PC-3 (cell line): ENCODE measurements at regions not wholly inside any gene's neighbourhood (a gene's known extent, or its start where the extent isn't known, plus 50 kb on each side); places are given as distances from the start of the nearest gene placed in this dataset.

Source experiments
- ATAC-seq: fragments of 200-7000 bp; cut with Tn5 transposase; 2 replicates; pipeline ENCODE4 v1.9.1; 2020; ENCODE audit warnings: mild to moderate bottlenecking, moderate library complexity
- BruUV-seq: library from RNA; stranded (reverse); fragments of 400-500 nt; replicated peaks from 2 replicates; lab custom pipeline; 2021; lab: Mats Ljungman, UMichigan
- CTCF ChIA-PET: fragments of 300-600 bp; sonication (Branson Sonifier 250); formaldehyde crosslinking; loops from one replicate; lab custom pipeline; 2022; ENCODE audit warnings: antibody characterized with exemption; lab: Charles Lee
- POLR2A ChIA-PET: fragments of 300-600 bp; sonication (Branson Sonifier 250); formaldehyde crosslinking; loops from one replicate; lab custom pipeline; 2022; ENCODE audit warnings: antibody characterized with exemption; ENCODE audit not compliant: unreplicated experiment; lab: Charles Lee
- DNase-seq: peaks from one replicate; pipeline ENCODE4 v3.0.0-alpha.2; 2015
- H2AFZ ChIP-seq: fragments of 300-600 bp; sonication (generic); 2 replicates; pipeline ENCODE4 v1.6.0; 2016; ENCODE audit warnings: antibody characterized with exemption, low read length
- H3F3A ChIP-seq: fragments of 300-600 bp; sonication (generic); one replicate; pipeline ENCODE4 v1.6.0; 2017; ENCODE audit warnings: antibody characterized with exemption, low read length, control low read depth, mild to moderate bottlenecking; ENCODE audit not compliant: unreplicated experiment
- H3K27ac ChIP-seq: fragments of 300-600 bp; sonication (generic); 2 replicates; pipeline ENCODE4 v1.5.1; 2016; ENCODE audit warnings: mild to moderate bottlenecking, low read length
- H3K27me3 ChIP-seq: fragments of 300-600 bp; sonication (generic); 2 replicates; pipeline ENCODE4 v1.6.1; 2016; ENCODE audit warnings: low read length, mixed read lengths
- H3K36me3 ChIP-seq: fragments of 300-600 bp; sonication (generic); 2 replicates; pipeline ENCODE4 v1.6.1; 2016; ENCODE audit warnings: low read depth, mixed run types, low read length, mixed read lengths
- H3K4me1 ChIP-seq: fragments of 300-600 bp; sonication (generic); 2 replicates; pipeline ENCODE4 v1.5.1; 2016; ENCODE audit warnings: low read length; ENCODE audit not compliant: insufficient read depth
- H3K4me2 ChIP-seq: fragments of 300-600 bp; sonication (generic); 2 replicates; pipeline ENCODE4 v1.6.0; 2016; ENCODE audit warnings: low read length
- H3K4me3 ChIP-seq: fragments of 300-600 bp; sonication (generic); 2 replicates; pipeline ENCODE4 v1.5.1; 2016; ENCODE audit warnings: mild to moderate bottlenecking, low read length, mixed read lengths
- H3K79me2 ChIP-seq: fragments of 300-600 bp; sonication (generic); 2 replicates; pipeline ENCODE4 v1.6.1; 2017; ENCODE audit warnings: low read length, mixed read lengths
- H3K9ac ChIP-seq: fragments of 300-600 bp; sonication (generic); 2 replicates; pipeline ENCODE4 v1.6.0; 2016; ENCODE audit warnings: mild to moderate bottlenecking, low read length
- H3K9me2 ChIP-seq: fragments of 300-600 bp; sonication (generic); replicated peaks from 2 replicates; pipeline ENCODE4 v1.6.1; 2016; ENCODE audit warnings: mixed run types, low read length, mixed read lengths
- H3K9me3 ChIP-seq: fragments of 300-600 bp; sonication (generic); 2 replicates; pipeline ENCODE4 v1.6.1; 2016; ENCODE audit warnings: low read length, mixed read lengths
- H4K20me1 ChIP-seq: fragments of 300-600 bp; sonication (generic); 2 replicates; pipeline ENCODE4 v1.6.1; 2016; ENCODE audit warnings: low read length, mixed read lengths
- CTCF ChIP-seq: fragments of 300-600 bp; sonication (generic); conservative IDR thresholded peaks from 2 replicates; pipeline ENCODE4 v1.5.1; 2017; ENCODE audit warnings: antibody characterized with exemption, low read depth, mild to moderate bottlenecking, low read length
- EZH2 ChIP-seq: fragments of 300-600 bp; sonication (generic); IDR thresholded peaks from one replicate; pipeline ENCODE4 v1.6.1; 2017; ENCODE audit warnings: antibody characterized with exemption, mild to moderate bottlenecking, low read length; ENCODE audit not compliant: unreplicated experiment
- EZH2phosphoT487 ChIP-seq: fragments of 300-600 bp; sonication (generic); IDR thresholded peaks from 2 replicates; pipeline ENCODE4 v1.6.1; 2018; ENCODE audit warnings: mild to moderate bottlenecking, antibody characterized with exemption, low read length, borderline replicate concordance
- intact Hi-C: fragments of 100-400 bp; cut with micrococcal nuclease; formaldehyde crosslinking; loops from 2 replicates; pipeline ENCODE4 v1.9.0; 2023

- intact Hi-C loops = no loop called here
- H3K9me3 ChIP-seq = no peaks in the 10 kb centered on the region
- H3K9me2 ChIP-seq = no peaks in the 10 kb centered on the region
- H4K20me1 ChIP-seq = no peaks in the 10 kb centered on the region
- no TSS peak for BruUV-seq
- no peak for DNase-seq
- H3F3A ChIP-seq = no peaks in the 10 kb centered on the region
- no peak overlapping the region for H3K9ac ChIP-seq
- CTCF ChIA-PET = no interaction called here
- H3K27ac ChIP-seq = no peak overlapping the region
- ATAC-seq = no peak
- no peaks in the 10 kb centered on the region for H3K27me3 ChIP-seq
- POLR2A ChIA-PET = no interaction called here
- no peaks in the 10 kb centered on the region for H3K4me1 ChIP-seq
- no peak for TF ChIP-seq EZH2
- no peak overlapping the region for H3K4me2 ChIP-seq
- no peaks in the 10 kb centered on the region for H3K36me3 ChIP-seq
- no peaks in the 10 kb centered on the region for H3K79me2 ChIP-seq
- no peak overlapping the region for H2AFZ ChIP-seq
- no peak overlapping the region for H3K4me3 ChIP-seq
These were observed 441.4 kb upstream of the SULF2 start for GRCh38 chr20:48226642-48227041.

GRCh38 chr20:48224533-48225050, 439.3 kb upstream of the SULF2 start:
- no peaks in the 10 kb centered on the region for H3K27me3 ChIP-seq
- H3K9me3 ChIP-seq = no peaks in the 10 kb centered on the region
- H3F3A ChIP-seq = no peaks in the 10 kb centered on the region
- H3K4me3 ChIP-seq = no peak overlapping the region
- ChIA-PET POLR2A (no interaction called here), CTCF (no interaction called here)
- intact Hi-C loops = no loop called here
- H3K27ac ChIP-seq = no peak overlapping the region
- DNase-seq (no peak), ATAC-seq (no peak)
- no peak overlapping the region for H2AFZ ChIP-seq
- no peaks in the 10 kb centered on the region for H4K20me1 ChIP-seq
- no peaks in the 10 kb centered on the region for H3K4me1 ChIP-seq
- H3K4me2 ChIP-seq = no peak overlapping the region
- TF ChIP-seq EZH2phosphoT487 (no peak), CTCF (no peak), EZH2 (no peak)
- no peaks in the 10 kb centered on the region for H3K79me2 ChIP-seq
- H3K9me2 ChIP-seq = no peaks in the 10 kb centered on the region
- H3K9ac ChIP-seq = no peak overlapping the region
- no peaks in the 10 kb centered on the region for H3K36me3 ChIP-seq
- no TSS peak for BruUV-seq

GRCh38 chr20:48223715-48224114, 438.4 kb upstream of the SULF2 start:
- H3K27me3 ChIP-seq = no peaks in the 10 kb centered on the region
- H3K27ac ChIP-seq = no peak overlapping the region
- H3K4me2 ChIP-seq = no peak overlapping the region
- H3K4me1 ChIP-seq = no peaks in the 10 kb centered on the region
- no peaks in the 10 kb centered on the region for H3K36me3 ChIP-seq
- no peak for DNase-seq
- H3K4me3 ChIP-seq = no peak overlapping the region
- H3K9me2 ChIP-seq = no peaks in the 10 kb centered on the region
- H3K9ac ChIP-seq = no peak overlapping the region
- POLR2A ChIA-PET = no interaction called here
- no peak for TF ChIP-seq CTCF
- no peak for TF ChIP-seq EZH2
- no peak for TF ChIP-seq EZH2phosphoT487
- no peaks in the 10 kb centered on the region for H3K79me2 ChIP-seq
- no peaks in the 10 kb centered on the region for H3K9me3 ChIP-seq
- no peaks in the 10 kb centered on the region for H4K20me1 ChIP-seq
- no TSS peak for BruUV-seq
- H3F3A ChIP-seq = no peaks in the 10 kb centered on the region
- CTCF ChIA-PET = no interaction called here
- ATAC-seq = no peak
- intact Hi-C loops = no loop called here
- no peak overlapping the region for H2AFZ ChIP-seq
